OCI-LY7 (cell line): ENCODE measurements at regions not wholly inside any gene's neighbourhood (a gene's known extent, or its start where the extent isn't known, plus 50 kb on each side); places are given as distances from the start of the nearest gene placed in this dataset.

ENCODE experiments used
- BruUV-seq: library from RNA; stranded (reverse); fragments of 400-500 nt; replicated peaks from 2 replicates; lab custom pipeline; 2021; lab: Mats Ljungman, UMichigan
- CTCF ChIA-PET: fragments of 300-600 bp; sonication (Branson Sonifier 250); formaldehyde crosslinking; loops from one replicate; lab custom pipeline; 2022; ENCODE audit warnings: antibody characterized with exemption; ENCODE audit not compliant: unreplicated experiment; lab: Charles Lee
- POLR2A ChIA-PET: fragments of 300-600 bp; sonication (Branson Sonifier 250); formaldehyde crosslinking; loops from one replicate; lab custom pipeline; 2022; ENCODE audit warnings: antibody characterized with exemption; lab: Charles Lee
- DNase-seq: peaks from one replicate; pipeline ENCODE4 v3.0.0-alpha.2; 2015; ENCODE audit warnings: low spot score
- H2AFZ ChIP-seq: fragments of 200-600 bp; sonication (generic), shearing (Covaris generic); 2 replicates; pipeline ENCODE4 v1.6.1; 2014; ENCODE audit warnings: mild to moderate bottlenecking, antibody characterized with exemption, low read length, moderate library complexity
- H3K27ac ChIP-seq: fragments of 200-600 bp; sonication (generic); 2 replicates; pipeline ENCODE4 v1.5.1; 2014; ENCODE audit warnings: mixed run types, low read depth, mild to moderate bottlenecking, moderate library complexity, low read length, inconsistent platforms; ENCODE audit not compliant: poor library complexity, severe bottlenecking
- H3K36me3 ChIP-seq: fragments of 200-600 bp; sonication (generic); 2 replicates; pipeline ENCODE4 v1.6.1; 2014; ENCODE audit warnings: mild to moderate bottlenecking, antibody characterized with exemption, low read length, moderate library complexity, mixed read lengths; ENCODE audit not compliant: insufficient read depth
- H3K4me1 ChIP-seq: fragments of 200-600 bp; sonication (generic); 2 replicates; pipeline ENCODE4 v1.5.1; 2014; ENCODE audit warnings: mild to moderate bottlenecking, low read length; ENCODE audit not compliant: insufficient read depth, poor library complexity, severe bottlenecking
- H3K4me2 ChIP-seq: fragments of 200-600 bp; sonication (generic); 2 replicates; pipeline ENCODE4 v1.6.1; 2014; ENCODE audit warnings: mild to moderate bottlenecking, low read length
- H3K4me3 ChIP-seq: fragments of 200-600 bp; sonication (generic); 2 replicates; pipeline ENCODE4 v1.5.1; 2014; ENCODE audit warnings: mild to moderate bottlenecking, low read depth, low read length; ENCODE audit not compliant: poor library complexity, severe bottlenecking
- H3K79me2 ChIP-seq: fragments of 200-600 bp; sonication (generic); 2 replicates; pipeline ENCODE4 v1.6.1; 2016; ENCODE audit warnings: low read depth, mild to moderate bottlenecking, low read length, moderate library complexity, mixed read lengths; ENCODE audit not compliant: insufficient read depth
- H3K9me2 ChIP-seq: fragments of 200-600 bp; sonication (generic); 2 replicates; pipeline ENCODE4 v1.6.1; 2016; ENCODE audit warnings: mild to moderate bottlenecking, low read length, mixed read lengths; ENCODE audit not compliant: insufficient read depth
- H3K9me3 ChIP-seq: fragments of 200-600 bp; sonication (generic); 2 replicates; pipeline ENCODE4 v1.6.1; 2014; ENCODE audit warnings: mild to moderate bottlenecking, mixed run types, low read length, mixed read lengths
- H4K20me1 ChIP-seq: fragments of 200-600 bp; sonication (generic); 2 replicates; pipeline ENCODE4 v1.6.1; 2014; ENCODE audit warnings: mild to moderate bottlenecking, antibody characterized with exemption, low read length, moderate library complexity, mixed read lengths; ENCODE audit not compliant: insufficient read depth
- EZH2phosphoT487 ChIP-seq: fragments of 200-600 bp; sonication (generic); IDR thresholded peaks from 2 replicates; pipeline ENCODE4 v1.6.1; 2018; ENCODE audit warnings: low read depth, borderline replicate concordance, mild to moderate bottlenecking, mixed run types, antibody characterized with exemption, low read length, moderate library complexity, mixed read lengths
- intact Hi-C: fragments of 100-400 bp; cut with micrococcal nuclease; formaldehyde crosslinking; loops from one replicate; pipeline ENCODE4 v1.10.0; 2022; ENCODE audit not compliant: unreplicated experiment
- TF ChIP-seq, protein P1 (sequence below): fragments of 200-600 bp; sonication (generic); conservative IDR thresholded peaks from 2 replicates; pipeline ENCODE4 v1.5.1; 2014; ENCODE audit warnings: mild to moderate bottlenecking, antibody characterized with exemption, low read length, moderate library complexity, mixed read lengths

DNA sequence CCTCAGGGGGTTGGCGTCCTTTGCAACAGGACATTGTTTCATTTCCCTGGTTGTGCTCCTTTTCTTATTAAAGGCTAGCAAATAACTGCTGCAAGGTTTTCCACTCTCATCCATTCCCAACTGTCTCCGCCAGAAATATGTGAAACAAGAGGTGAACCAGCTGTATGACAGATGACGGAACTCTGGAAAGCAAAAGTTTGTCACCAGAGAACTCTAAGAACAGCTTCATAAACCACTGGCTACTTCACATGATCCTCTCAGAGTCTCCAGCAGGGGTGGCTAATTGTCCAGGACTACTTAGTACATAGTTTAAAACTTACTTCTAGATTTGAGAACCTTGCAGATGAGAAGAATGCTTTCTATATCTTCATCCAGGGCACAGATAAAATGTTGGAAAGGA lies 195.9 kb upstream of the RAD23B start:
- BruUV-seq = no TSS peak
- intact Hi-C loops = no loop called here
- no peak overlapping the region for H2AFZ ChIP-seq

DNA sequence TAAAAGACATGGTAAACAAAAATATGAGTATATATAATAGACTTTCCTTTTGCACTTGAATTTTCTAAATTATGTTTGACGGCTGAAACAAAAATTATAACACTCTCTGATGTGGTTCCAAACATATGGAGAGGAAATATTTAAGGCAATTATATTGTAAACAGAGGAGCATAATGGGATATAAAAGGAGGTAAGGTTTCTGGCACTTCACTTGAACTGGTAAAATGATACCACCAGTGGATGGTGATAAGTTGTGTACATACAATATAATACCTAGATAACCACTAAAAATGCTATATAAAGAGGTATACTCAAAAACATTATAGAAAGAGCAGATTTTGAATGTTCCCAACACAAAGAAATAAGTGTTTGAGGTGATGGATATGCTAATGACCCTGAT lies 192.9 kb upstream of the RAD23B start:
- intact Hi-C loops = no loop called here
- no peaks in the 10 kb centered on the region for H3K79me2 ChIP-seq

More for the DNA sequence above, 195.9 kb upstream of the RAD23B start:
- no peak overlapping the region for H3K27ac ChIP-seq
- no peaks in the 10 kb centered on the region for H3K9me3 ChIP-seq
- H3K4me3 ChIP-seq = no peak overlapping the region
- ChIA-PET CTCF (no interaction called here), POLR2A (no interaction called here)
- H4K20me1 ChIP-seq = no peaks in the 10 kb centered on the region
- H3K36me3 ChIP-seq = no peaks in the 10 kb centered on the region
- no peaks in the 10 kb centered on the region for H3K4me1 ChIP-seq
- TF ChIP-seq, protein P1, sequence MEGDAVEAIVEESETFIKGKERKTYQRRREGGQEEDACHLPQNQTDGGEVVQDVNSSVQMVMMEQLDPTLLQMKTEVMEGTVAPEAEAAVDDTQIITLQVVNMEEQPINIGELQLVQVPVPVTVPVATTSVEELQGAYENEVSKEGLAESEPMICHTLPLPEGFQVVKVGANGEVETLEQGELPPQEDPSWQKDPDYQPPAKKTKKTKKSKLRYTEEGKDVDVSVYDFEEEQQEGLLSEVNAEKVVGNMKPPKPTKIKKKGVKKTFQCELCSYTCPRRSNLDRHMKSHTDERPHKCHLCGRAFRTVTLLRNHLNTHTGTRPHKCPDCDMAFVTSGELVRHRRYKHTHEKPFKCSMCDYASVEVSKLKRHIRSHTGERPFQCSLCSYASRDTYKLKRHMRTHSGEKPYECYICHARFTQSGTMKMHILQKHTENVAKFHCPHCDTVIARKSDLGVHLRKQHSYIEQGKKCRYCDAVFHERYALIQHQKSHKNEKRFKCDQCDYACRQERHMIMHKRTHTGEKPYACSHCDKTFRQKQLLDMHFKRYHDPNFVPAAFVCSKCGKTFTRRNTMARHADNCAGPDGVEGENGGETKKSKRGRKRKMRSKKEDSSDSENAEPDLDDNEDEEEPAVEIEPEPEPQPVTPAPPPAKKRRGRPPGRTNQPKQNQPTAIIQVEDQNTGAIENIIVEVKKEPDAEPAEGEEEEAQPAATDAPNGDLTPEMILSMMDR = no peak
- TF ChIP-seq EZH2phosphoT487 = no peak
- H3K9me2 ChIP-seq = no peaks in the 10 kb centered on the region
- no peak overlapping the region for H3K4me2 ChIP-seq
- no peaks in the 10 kb centered on the region for H3K79me2 ChIP-seq
- DNase-seq = no peak

DNA sequence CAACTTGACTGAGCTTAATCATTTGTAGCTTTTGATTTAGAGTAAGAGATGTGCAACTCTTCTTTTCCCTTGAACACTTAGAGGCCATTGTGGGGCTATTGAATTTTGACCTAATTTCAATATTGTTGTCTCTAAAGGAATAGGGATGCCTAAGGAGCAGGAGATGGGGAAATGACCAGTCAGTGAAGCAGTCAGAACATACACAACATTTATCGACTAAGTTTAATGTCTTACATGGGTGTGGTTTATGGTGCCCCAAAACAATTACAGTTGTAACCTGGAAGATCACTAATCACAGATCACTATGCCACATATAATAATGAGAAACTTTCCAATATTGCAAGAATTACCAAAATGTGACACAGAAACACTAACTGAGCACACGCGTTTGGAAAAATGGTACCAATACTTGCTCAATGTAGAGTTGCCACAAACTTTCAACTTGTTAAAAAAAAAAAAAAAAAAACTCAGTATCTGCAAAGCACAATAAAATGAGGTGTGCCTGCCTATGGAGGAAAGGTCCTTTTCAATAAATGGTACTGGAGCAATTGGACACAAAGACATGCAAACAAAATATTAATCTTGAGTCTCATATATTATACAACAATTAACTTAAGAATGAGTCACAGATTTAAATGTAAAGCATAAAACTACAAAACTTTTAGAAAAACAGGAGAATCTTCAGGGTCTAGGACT lies 189.6 kb upstream of the RAD23B start:
- Histone ChIP-seq H3K27ac (no peak overlapping the region), H2AFZ (no peak overlapping the region), H3K9me2 (no peaks in the 10 kb centered on the region), H3K4me1 (no peaks in the 10 kb centered on the region), H3K79me2 (no peaks in the 10 kb centered on the region), H3K9me3 (no peaks in the 10 kb centered on the region), H3K4me3 (no peak overlapping the region), H3K36me3 (no peaks in the 10 kb centered on the region), H3K4me2 (no peak overlapping the region), H4K20me1 (no peaks in the 10 kb centered on the region)
- CTCF ChIA-PET = no interaction called here
- POLR2A ChIA-PET = no interaction called here
- DNase-seq = no peak
- intact Hi-C loops = no loop called here
- BruUV-seq = no TSS peak
- no peak for TF ChIP-seq EZH2phosphoT487
- TF ChIP-seq, protein P1 = no peak

More for the DNA sequence above, 192.9 kb upstream of the RAD23B start:
- H3K27ac ChIP-seq = no peak overlapping the region
- no peaks in the 10 kb centered on the region for H3K9me2 ChIP-seq
- H3K4me1 ChIP-seq = no peaks in the 10 kb centered on the region
- H3K4me3 ChIP-seq = no peak overlapping the region
- no peak overlapping the region for H3K4me2 ChIP-seq
- no peaks in the 10 kb centered on the region for H4K20me1 ChIP-seq
- no peak for DNase-seq
- no peak overlapping the region for H2AFZ ChIP-seq
- no TSS peak for BruUV-seq
- no peak for TF ChIP-seq EZH2phosphoT487
- TF ChIP-seq, protein P1 = no peak
- no peaks in the 10 kb centered on the region for H3K36me3 ChIP-seq
- no peaks in the 10 kb centered on the region for H3K9me3 ChIP-seq
- POLR2A ChIA-PET = no interaction called here
- CTCF ChIA-PET = no interaction called here
